SHP77 (cell line): ENCODE measurements at regions not wholly inside any gene's neighbourhood (a gene's known extent, or its start where the extent isn't known, plus 50 kb on each side); places are given as distances from the start of the nearest gene placed in this dataset.

Experiments
- DNase-seq, 2 experiments: peaks; one replicate each; lab custom pipeline; 2025; lab: John Stamatoyannopoulos, UW

- DNase-seq: no peak
Measured at GRCh38 chr14:101193845-101194372, 290.4 kb upstream of the RTL1 start.

DNA sequence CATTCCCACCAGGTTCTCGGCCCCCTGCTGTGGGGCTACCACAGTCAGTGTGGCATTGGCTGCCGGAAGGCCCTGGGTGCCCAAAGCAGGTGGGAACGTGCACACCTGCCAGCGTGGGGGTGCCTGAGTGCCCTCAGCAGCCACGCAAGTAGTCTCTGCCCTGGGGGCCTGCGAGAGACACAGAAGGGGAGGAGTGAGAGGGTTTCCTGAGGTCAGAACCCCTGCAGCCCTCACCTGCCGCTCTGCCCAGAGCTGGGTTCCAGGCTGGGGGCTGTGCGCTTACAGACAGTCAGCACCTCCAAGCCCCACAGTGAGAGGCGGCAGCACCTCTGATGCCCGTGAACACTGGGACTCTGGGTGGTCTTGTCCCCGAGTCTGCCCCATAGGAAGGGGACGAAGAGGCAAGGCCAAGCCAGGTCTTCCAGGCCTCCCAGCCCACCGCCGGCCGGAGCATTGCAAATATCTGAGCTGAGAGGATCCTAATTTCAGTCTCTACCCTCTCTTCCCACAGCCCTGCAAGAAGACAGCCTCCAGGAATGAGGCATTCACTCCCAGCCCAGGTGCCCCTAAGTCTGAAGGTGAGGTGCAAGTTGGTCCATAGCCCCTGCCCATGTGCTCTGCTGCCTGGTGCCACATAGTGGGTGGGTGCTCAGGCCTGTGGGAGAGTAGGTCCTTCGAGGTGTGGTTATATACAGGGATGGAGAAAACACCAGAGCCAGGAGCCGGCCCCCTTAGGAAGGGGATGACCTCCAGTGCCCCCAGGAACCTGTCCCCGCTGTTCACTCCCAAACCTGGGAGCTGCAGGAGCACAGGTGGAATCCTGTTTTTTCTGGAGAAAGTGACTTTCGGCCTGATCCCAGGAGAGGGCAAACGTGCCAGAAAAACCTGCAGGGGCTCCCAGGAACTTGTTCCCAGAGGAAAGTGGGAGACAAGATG is 291.1 kb upstream of the RTL1 start:
- no peak for DNase-seq

- no peak for DNase-seq
Measured at GRCh38 chr14:101195309-101195901, 291.9 kb upstream of the RTL1 start.

- no peak for DNase-seq
Measured at GRCh38 chr14:101196051-101196712, 292.7 kb upstream of the RTL1 start.

DNA sequence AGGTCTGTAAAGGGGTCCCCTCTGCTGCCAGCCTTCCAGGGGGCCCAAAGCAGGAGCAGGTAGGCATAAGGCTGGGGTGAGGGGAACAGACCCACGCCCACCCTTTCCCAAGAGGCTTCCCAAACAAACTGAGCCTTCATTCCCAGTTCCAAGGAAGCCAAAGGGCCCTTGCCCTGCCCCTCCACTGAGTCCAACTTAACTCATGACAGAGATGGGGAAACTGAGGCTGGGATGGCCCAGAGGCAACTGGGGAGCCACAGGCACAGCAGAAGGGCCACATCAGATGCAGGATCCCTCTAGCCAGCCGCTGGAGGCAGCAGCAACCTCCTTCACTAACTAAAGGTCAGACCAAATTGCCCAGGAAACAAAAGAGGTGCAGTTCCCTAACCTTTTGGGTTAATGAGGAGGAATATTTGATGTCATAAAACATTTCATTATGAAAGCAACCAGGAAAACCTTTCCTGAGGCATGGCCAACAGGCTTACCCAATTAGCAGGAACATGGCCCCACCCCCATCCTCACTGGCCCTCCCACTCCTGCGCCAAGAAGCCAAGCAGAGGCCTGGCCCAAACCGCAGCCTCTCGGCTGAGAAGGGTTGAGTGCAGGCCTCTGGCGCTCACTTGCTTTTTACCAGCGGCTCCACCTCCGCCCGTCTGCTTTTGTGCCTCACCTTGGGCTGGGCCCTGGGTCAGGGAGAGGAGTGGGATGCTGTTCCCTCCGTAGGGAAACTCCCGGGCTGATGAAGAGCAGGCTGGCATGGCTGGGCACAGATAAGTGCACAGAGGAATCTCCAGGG is 293.5 kb upstream of the RTL1 start:
- DNase-seq: no peak

- no peak for DNase-seq
Measured at GRCh38 chr14:101197595-101198397, 294.3 kb upstream of the RTL1 start.

- DNase-seq: no peak
Measured at GRCh38 chr14:101198398-101199027, 295.0 kb upstream of the RTL1 start.

DNA sequence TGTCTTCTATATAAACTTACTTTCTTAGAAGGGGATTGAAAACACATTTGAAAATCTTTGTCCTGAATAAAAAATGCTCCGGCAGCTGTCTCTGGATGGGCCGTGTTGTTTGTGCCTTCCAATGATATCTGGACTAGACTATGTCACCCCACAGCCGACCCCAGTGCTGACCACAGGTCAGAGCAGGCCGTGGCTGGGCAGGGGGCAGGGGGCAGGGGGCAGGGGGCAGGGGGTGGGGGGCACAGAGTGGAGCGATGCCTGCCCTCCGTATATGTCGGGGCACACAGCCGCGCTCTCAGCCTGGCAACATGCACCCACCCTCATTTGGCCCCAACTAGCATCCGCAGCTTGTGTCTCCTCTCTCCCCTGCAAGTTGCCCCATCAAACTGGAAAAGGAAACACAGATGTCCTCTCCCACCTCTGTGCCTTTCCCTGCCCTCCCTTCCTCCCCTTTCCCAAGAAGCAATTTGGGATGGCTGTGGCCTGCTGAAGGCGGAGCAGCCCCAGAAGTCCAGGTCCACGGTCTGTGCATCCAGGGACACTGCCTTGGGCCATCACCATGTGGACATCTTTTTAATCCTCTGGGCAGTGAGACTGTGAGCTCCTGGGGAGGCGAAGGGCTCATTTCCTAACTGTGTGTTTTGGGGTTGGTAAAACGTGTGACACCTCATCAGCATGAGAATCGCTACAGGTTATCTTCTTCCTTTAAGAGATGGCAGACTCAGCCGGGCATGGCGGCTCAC is 295.7 kb upstream of the RTL1 start:
- DNase-seq: no peak

- no peak for DNase-seq
Measured at GRCh38 chr14:101200008-101200649, 296.6 kb upstream of the RTL1 start.

DNA sequence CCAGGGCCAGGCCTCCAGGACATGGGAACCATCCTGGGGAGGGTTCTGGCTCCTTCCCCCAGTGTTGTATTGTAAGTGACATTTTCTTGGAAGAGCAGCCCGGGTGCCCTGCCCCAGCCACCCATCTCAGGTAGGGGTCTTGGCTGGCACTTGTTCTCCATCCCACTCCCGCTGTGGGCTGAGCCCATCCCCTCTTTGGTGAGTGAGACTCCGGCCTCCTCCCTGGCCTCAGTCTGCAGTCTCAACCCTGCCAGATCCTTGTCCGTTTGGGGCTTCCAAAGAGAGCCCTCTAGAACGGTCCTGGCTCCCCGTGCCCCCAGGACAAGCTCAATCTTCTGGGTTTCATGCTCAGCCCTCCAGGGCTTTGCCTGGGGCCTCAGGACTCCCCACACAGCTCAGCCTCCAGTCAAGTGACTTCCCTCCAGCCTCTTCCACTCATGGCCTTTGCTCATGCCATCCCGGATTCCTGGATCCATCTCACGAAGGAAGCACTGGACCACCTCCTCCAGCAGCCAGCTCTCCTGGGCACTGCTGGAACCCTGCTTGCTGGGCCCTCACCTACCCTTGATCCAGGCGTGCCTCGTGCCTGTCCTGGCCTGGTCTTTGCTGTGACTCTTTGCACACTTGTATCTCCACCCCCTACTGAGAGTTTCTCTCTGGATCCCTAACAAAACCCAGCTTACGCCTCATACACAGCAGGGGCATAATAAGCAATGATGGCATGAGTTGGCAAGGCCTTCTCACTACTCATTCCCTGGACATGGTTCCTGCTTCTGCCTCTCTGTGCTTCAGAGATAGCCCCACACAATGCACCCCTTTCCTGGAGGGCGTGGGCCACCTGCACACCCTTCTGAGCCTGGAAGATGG is 297.4 kb upstream of the RTL1 start:
- DNase-seq: no peak

DNA sequence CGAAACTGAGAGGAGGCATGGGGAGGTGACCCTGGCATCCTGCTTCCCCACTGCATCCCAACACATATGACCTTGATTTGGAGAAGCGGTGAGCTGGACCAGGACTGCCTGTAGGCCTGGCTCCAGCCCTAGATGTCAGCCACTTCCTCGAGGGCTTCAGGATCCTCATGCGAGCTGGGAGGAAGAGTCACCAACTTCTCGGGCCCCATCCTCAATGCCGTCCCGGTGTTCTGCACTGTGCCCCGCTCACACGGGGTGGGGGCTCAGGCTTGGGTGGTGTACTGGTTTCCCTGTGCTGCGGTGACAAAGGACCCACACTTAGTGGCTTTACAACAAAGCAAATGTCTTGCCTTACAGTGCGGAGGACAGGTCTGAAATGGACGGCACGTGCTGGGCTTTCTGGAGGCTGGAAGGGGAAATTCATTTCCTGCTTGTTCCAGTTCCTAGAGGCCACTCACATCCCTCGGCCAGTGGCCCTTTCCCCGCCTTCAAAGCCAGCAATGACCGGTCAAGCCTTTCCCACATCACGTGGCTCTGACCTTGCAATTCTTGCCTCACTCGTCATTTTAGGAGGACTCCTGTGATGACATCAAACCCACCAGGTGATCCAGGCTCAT is 298.1 kb upstream of the RTL1 start:
- no peak for DNase-seq

GRCh38 chr14:101202627-101203404 is 299.3 kb upstream of the RTL1 start:
- no peak for DNase-seq

GRCh38 chr14:101206556-101206955 is 303.0 kb upstream of the RTL1 start:
- no peak for DNase-seq

- DNase-seq: no peak
Measured at GRCh38 chr14:101207041-101207440, 303.5 kb upstream of the RTL1 start.

GRCh38 chr14:101207897-101208296 is 304.4 kb upstream of the RTL1 start:
- DNase-seq: no peak

- no peak for DNase-seq
Measured at GRCh38 chr14:101209594-101209993, 306.1 kb upstream of the RTL1 start.

DNA sequence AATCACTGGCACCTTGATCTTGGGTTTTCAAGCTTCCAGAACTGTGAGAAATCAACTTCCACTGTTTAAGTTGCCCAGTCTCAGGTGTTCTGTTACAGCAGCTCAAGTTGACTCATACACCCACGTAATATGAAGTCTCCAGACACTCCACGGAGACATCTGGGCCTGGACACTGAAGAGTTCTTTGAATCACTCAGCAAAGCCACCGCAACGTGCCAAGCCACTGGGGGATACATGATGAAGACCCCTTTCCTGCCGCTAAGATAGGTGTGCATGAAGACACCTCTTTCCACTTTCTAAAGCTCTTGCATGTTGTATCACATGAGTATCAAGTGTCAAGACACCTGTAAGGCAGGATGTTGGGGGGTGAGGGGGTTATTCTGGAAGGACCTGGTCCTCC is 311.7 kb upstream of the RTL1 start:
- DNase-seq: no peak
